HFFc6 (cell line): ENCODE measurements at regions not wholly inside any gene's neighbourhood (a gene's known extent, or its start where the extent isn't known, plus 50 kb on each side); places are given as distances from the start of the nearest gene placed in this dataset.

Source experiments
- DNase-seq: peaks from one replicate; pipeline ENCODE4 v3.0.0-alpha.2; 2018
- H3K27ac Mint-ChIP-seq: 2 replicates; pipeline ENCODE4 v1.8.0; 2020; ENCODE audit warnings: mild to moderate bottlenecking, mixed read lengths
- H3K27me3 Mint-ChIP-seq: 2 replicates; pipeline ENCODE4 v1.8.0; 2021; ENCODE audit warnings: mild to moderate bottlenecking, moderate library complexity, mixed read lengths; ENCODE audit not compliant: insufficient read depth
- H3K36me3 Mint-ChIP-seq: 2 replicates; pipeline ENCODE4 v1.8.0; 2021; ENCODE audit warnings: low read depth, mixed read lengths
- H3K4me1 Mint-ChIP-seq: 2 replicates; pipeline ENCODE4 v1.8.0; 2020; ENCODE audit warnings: low read depth, mixed read lengths
- H3K4me3 Mint-ChIP-seq: 2 replicates; pipeline ENCODE4 v1.8.0; 2020; ENCODE audit warnings: mild to moderate bottlenecking, moderate library complexity, mixed read lengths
- H3K9me3 Mint-ChIP-seq: 2 replicates; pipeline ENCODE4 v1.8.0; 2020; ENCODE audit warnings: mild to moderate bottlenecking, mixed read lengths
- CTCF ChIP-seq: fragments of 200-600 bp; sonication (generic); IDR thresholded peaks from 2 replicates; pipeline ENCODE4 v1.5.0; 2021; ENCODE audit warnings: antibody characterized with exemption, mild to moderate bottlenecking

- TF ChIP-seq CTCF = no peak
- Mint-ChIP-seq H3K9me3 (no peaks in the 10 kb centered on the region), H3K4me3 (no peak overlapping the region), H3K27ac (no peak overlapping the region), H3K36me3 (no peaks in the 10 kb centered on the region), H3K4me1 (peaks cover 13% of the 10 kb centered on the region), H3K27me3 (no peaks in the 10 kb centered on the region)
- DNase-seq = no peak
Measured at GRCh38 chr2:188720811-188721605, 253.2 kb upstream of the COL3A1 start.

GRCh38 chr2:188721784-188722183 lies 252.4 kb upstream of the COL3A1 start:
- no peak overlapping the region for H3K4me3 Mint-ChIP-seq
- no peak for DNase-seq
- H3K36me3 Mint-ChIP-seq = no peaks in the 10 kb centered on the region
- H3K4me1 Mint-ChIP-seq = peaks cover 21% of the 10 kb centered on the region
- no peak overlapping the region for H3K27ac Mint-ChIP-seq
- no peak for TF ChIP-seq CTCF
- H3K27me3 Mint-ChIP-seq = no peaks in the 10 kb centered on the region
- H3K9me3 Mint-ChIP-seq = no peaks in the 10 kb centered on the region

GRCh38 chr2:188725746-188726360 lies 248.3 kb upstream of the COL3A1 start:
- Mint-ChIP-seq H3K36me3 (no peaks in the 10 kb centered on the region), H3K9me3 (no peaks in the 10 kb centered on the region), H3K4me3 (no peak overlapping the region), H3K27ac (no peak overlapping the region), H3K27me3 (no peaks in the 10 kb centered on the region), H3K4me1 (peaks cover 28% of the 10 kb centered on the region)
- no peak for TF ChIP-seq CTCF
- peak; percentile 26 for DNase-seq

- Mint-ChIP-seq H3K27ac (no peak overlapping the region), H3K9me3 (no peaks in the 10 kb centered on the region), H3K4me3 (no peak overlapping the region), H3K4me1 (peaks cover 22% of the 10 kb centered on the region), H3K36me3 (no peaks in the 10 kb centered on the region), H3K27me3 (no peaks in the 10 kb centered on the region)
- TF ChIP-seq CTCF = no peak
- DNase-seq = no peak
Measured at GRCh38 chr2:188726626-188727247, 247.4 kb upstream of the COL3A1 start.

GRCh38 chr2:188727846-188728245 lies 246.3 kb upstream of the COL3A1 start:
- Mint-ChIP-seq H3K36me3 (no peaks in the 10 kb centered on the region), H3K4me1 (peaks cover 22% of the 10 kb centered on the region), H3K27ac (no peak overlapping the region), H3K27me3 (no peaks in the 10 kb centered on the region), H3K4me3 (no peak overlapping the region), H3K9me3 (no peaks in the 10 kb centered on the region)
- no peak for TF ChIP-seq CTCF
- no peak for DNase-seq
